Type B pancreatic cell (in vitro differentiated cells): ENCODE measurements at regions not wholly inside any gene's neighbourhood (a gene's known extent, or its start where the extent isn't known, plus 50 kb on each side); places are given as distances from the start of the nearest gene placed in this dataset.

Source experiments
- DNase-seq: peaks from one replicate; pipeline ENCODE4 v3.0.0; 2021; ENCODE audit warnings: mixed read lengths; ENCODE audit not compliant: unreplicated experiment; ENCODE audit errors: extremely low spot score
- H3K27ac Mint-ChIP-seq: 2 replicates; pipeline ENCODE4 v1.8.0; 2021; ENCODE audit warnings: mild to moderate bottlenecking, mixed read lengths
- H3K27me3 Mint-ChIP-seq: 2 replicates; pipeline ENCODE4 v1.8.0; 2021; ENCODE audit warnings: mixed read lengths
- H3K36me3 Mint-ChIP-seq: 2 replicates; pipeline ENCODE4 v1.8.0; 2021; ENCODE audit warnings: mixed read lengths
- H3K4me1 Mint-ChIP-seq: one replicate; pipeline ENCODE4 v1.8.0; 2021; ENCODE audit warnings: mixed read lengths; ENCODE audit not compliant: unreplicated experiment
- H3K4me3 Mint-ChIP-seq: 2 replicates; pipeline ENCODE4 v1.8.0; 2021; ENCODE audit warnings: mild to moderate bottlenecking, mixed read lengths
- H3K9me3 Mint-ChIP-seq: 2 replicates; pipeline ENCODE4 v1.8.0; 2021; ENCODE audit warnings: mixed read lengths
- CTCF ChIP-seq: fragments of 200-600 bp; sonication (generic); conservative IDR thresholded peaks from 2 replicates; pipeline ENCODE4 v1.5.0; 2021; ENCODE audit warnings: antibody characterized with exemption, mild to moderate bottlenecking

GRCh38 chr17:13385481-13385911 lies 216.2 kb downstream of the HS3ST3A1 start:
- TF ChIP-seq CTCF: no peak
- peak overlapping the region; percentile 8 for H3K4me3 Mint-ChIP-seq
- H3K36me3 Mint-ChIP-seq: no peaks in the 10 kb centered on the region
- DNase-seq: no peak
- H3K9me3 Mint-ChIP-seq: no peaks in the 10 kb centered on the region
- no peaks in the 10 kb centered on the region for H3K27me3 Mint-ChIP-seq
- H3K4me1 Mint-ChIP-seq: peaks cover 14% of the 10 kb centered on the region
- no peak overlapping the region for H3K27ac Mint-ChIP-seq

- H3K36me3 Mint-ChIP-seq: no peaks in the 10 kb centered on the region
- no peak overlapping the region for H3K27ac Mint-ChIP-seq
- no peaks in the 10 kb centered on the region for H3K27me3 Mint-ChIP-seq
- H3K4me3 Mint-ChIP-seq: no peak overlapping the region
- no peak for TF ChIP-seq CTCF
- H3K9me3 Mint-ChIP-seq: no peaks in the 10 kb centered on the region
- DNase-seq: no peak
- peaks cover 14% of the 10 kb centered on the region for H3K4me1 Mint-ChIP-seq
Observed at GRCh38 chr17:13384626-13385025, 217.1 kb downstream of the HS3ST3A1 start.

- Mint-ChIP-seq H3K36me3 (no peaks in the 10 kb centered on the region), H3K27me3 (no peaks in the 10 kb centered on the region), H3K27ac (no peak overlapping the region), H3K4me3 (no peak overlapping the region), H3K4me1 (peaks cover 19% of the 10 kb centered on the region), H3K9me3 (peaks cover 7% of the 10 kb centered on the region)
- TF ChIP-seq CTCF: no peak
- no peak for DNase-seq
Observed at GRCh38 chr17:13378361-13378760, 223.4 kb downstream of the HS3ST3A1 start.

- no peak overlapping the region for H3K4me3 Mint-ChIP-seq
- no peak overlapping the region for H3K27ac Mint-ChIP-seq
- H3K27me3 Mint-ChIP-seq: no peaks in the 10 kb centered on the region
- TF ChIP-seq CTCF: no peak
- peaks cover 7% of the 10 kb centered on the region for H3K9me3 Mint-ChIP-seq
- H3K4me1 Mint-ChIP-seq: peaks cover 19% of the 10 kb centered on the region
- H3K36me3 Mint-ChIP-seq: no peaks in the 10 kb centered on the region
- DNase-seq: no peak
Observed at GRCh38 chr17:13374203-13375143, 227.3 kb downstream of the HS3ST3A1 start.

GRCh38 chr17:13372432-13372831 lies 229.3 kb downstream of the HS3ST3A1 start:
- Mint-ChIP-seq H3K36me3 (no peaks in the 10 kb centered on the region), H3K4me3 (no peak overlapping the region), H3K9me3 (no peaks in the 10 kb centered on the region), H3K4me1 (peaks cover 11% of the 10 kb centered on the region), H3K27me3 (no peaks in the 10 kb centered on the region), H3K27ac (no peak overlapping the region)
- TF ChIP-seq CTCF: no peak
- DNase-seq: no peak
